ENCODE measurements at regions not wholly inside any gene's neighbourhood (a gene's known extent, or its start where the extent isn't known, plus 50 kb on each side); places are given as distances from the start of the nearest gene placed in this dataset.

DNA sequence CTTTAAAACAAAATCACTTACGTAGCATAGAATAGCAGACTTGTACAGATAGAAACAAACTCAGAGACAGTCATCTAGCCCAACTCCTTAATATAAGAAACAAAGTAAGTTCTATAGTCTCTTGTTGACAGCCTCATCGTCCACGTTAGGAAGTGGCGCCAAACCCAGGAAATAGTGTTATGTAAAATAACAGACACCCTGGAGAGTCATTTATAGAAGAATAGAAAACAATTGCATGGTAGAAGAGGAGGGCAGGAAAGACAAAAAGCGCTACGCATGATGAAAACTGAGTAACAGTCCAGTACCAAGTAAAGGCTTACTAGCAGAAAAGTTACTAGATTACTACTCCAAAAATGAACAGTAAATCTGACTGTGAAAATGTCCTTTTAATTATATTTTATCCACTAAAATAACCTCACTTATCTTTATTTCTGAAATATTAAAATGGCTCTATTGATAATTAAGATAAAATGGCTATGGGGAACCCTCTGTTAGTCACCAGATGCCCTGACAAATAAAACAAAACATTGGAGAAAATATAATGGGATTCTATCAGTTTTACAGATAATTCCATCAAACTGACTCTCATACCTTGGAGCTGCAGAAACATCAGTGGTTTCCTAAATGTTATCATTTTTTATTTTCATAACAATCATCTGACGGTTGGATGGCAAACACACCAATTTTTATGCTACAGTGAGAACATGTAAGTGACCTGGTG is 434.0 kb upstream of the C9orf72 start:
- DNase-seq (ENCODE audit: low read depth in 2 of 2): no peak

DNA sequence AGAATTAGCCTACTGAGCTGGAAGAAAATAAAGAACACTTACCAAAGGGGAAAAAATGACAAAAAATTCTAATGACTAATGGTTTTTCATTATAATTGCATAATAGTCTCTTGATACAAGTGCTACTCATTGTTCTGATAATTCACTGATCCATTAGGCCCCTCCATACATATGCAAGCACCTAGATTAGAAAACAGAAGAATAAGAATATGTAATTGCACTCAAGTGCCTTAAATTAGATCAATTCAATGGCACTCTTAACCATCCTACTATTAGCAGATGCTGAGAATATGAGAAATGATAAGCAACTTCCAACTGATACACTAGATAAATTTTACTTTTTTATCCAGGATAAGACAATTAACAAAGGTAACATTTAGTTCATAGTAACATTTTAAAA is 440.9 kb upstream of the C9orf72 start:
- no peak for DNase-seq (ENCODE audit: low read depth in 2 of 2)

DNA sequence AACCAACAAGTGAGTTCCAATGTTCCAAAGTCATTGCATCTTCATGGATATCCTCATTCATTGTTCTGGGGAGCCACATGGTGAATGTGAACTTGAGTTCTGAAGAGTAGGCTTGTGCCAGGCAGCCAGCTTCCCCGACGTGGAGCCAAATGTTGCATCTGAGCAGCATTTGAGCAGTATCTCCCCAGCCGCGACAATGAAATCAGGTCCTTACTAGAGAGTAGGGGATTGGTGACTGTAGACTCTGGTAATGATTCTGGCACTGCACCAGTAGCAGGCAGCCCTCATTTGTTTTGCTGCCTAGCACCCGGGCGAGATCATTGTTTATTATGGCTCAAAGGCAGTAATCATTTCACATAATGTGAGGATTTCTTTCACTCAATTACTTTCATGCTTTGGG is 451.4 kb upstream of the C9orf72 start:
- no peak for DNase-seq (ENCODE audit: low read depth in 2 of 2)

DNA sequence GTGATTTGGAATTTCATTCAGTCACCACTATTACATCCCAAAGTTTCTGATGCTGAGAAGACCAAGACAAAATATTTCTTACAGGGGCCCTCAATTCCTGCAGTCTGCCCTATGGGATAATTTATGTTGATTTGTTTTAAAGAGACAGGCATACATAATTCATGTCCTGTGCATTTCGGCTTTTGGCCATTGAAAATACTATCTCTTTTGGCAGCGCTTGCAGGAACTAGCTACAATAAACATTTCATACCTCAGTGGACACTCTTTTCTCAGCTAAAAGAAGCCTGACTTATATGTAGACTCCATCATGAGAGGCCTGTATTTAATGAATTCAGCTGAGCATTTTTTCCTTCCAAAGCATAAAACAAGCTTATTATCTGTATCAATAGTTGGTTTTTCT is 451.9 kb upstream of the C9orf72 start:
- DNase-seq (ENCODE audit: low read depth in 2 of 2): no peak

DNA sequence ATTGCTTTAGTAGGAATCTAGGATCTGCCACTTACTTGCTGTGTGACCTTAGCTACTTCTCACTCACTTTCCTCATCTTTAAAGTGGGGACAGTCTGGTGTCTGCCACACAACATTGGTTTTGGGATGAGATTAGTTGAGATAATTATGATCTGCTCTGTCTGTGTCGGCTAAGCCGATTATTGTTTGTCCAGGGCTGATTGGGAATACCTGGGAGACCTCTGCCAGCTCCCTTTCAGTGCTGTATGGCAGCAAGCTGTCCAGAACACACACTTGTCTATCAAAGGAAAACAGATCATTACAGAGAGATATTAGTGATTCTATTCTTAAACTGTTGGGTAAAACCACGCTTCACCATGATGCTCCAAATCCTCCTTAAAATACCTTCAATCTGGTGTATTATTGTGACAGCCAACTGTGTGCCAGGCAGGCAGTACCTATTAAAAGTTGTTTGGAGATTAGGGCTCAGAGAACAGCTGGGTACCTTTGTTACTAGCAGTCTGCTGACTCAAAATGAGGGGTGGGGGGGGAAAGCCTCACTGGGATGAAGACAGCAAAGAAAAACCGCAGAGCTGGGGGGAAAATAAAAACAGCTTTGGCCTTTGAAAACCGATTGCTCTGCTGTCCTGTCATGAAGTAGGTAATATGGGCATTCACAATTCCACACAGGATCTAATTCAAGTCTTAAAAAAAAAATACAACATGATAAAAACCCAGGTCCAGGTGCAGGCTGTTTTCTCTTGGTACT is 458.4 kb upstream of the C9orf72 start:
- no peak for DNase-seq (ENCODE audit: low read depth in 2 of 2)

DNA sequence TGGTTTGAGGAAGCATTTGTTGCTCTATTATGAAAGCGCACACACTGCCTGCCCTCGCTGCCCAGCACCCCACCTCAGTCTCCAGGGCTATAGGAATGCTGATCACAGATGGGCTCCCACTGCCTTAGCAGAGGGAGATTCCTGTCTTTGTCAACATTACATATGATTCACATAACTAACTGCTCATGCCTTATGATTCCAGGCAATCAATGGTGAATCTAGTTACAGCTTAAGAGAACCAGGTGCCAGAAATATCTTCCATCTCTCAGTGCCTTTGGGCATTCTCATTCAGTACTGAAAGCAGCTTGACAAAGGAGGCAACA is 458.9 kb upstream of the C9orf72 start:
- DNase-seq (ENCODE audit: low read depth in 2 of 2): no peak

DNA sequence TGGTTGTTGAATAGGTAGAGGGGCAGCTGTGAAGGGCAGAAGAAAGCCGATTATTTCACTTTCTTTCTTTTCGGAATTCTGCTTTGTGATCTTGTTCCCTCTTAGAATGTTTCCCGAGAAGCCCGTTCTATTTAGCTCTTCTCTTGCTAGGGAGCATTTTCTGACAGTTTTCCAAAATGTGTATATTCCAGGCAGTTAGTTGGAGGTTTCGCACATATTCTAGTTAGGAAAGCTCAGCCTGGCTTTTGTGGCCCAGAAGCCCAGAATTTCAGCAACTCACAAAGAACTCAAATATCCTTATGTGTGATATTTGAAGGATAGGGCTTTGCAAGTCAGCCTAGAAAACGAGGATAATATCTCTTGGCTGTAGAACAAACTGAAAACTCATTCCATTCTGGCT is 461.0 kb upstream of the C9orf72 start:
- no peak for DNase-seq (ENCODE audit: low read depth in 2 of 2)

DNA sequence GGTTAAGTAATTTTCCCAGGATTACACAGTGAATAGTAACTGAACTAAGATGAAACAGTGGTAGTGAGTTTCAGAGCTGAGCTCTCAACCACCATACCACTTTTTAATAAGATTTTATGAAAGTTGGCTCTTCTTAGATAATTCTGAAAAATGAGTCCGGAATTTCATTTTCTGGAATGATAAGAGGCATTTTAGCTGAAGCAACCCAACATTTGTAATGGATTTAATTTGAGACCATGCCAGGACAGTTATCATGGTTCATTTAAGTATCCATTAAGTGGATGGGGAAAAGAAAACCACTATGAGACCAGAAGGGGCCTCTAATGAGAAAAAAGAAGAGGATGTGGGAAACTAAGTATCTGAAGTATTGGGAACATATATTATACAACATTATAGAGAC is 464.7 kb upstream of the C9orf72 start:
- no peak for DNase-seq (ENCODE audit: low read depth in 2 of 2)

DNA sequence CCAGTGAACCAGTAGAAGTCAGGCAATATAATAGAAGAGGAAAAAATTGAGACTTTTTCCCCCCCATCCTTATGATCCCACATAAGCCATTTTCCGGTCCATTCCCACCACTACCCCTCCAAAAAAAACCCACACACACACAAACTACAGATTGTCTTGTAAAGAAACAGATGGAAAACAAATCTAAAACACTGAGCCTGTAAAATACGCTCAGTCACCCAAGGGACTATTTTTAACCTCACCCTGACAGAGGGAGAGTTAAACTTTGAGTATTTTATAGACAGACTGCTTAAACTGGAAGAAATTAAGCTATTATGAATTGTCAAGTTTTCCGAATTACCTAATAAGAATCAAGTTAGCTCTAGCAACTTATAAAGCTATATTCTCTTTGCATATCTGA is 471.8 kb upstream of the C9orf72 start:
- DNase-seq (ENCODE audit: low read depth in 2 of 2): no peak

DNA sequence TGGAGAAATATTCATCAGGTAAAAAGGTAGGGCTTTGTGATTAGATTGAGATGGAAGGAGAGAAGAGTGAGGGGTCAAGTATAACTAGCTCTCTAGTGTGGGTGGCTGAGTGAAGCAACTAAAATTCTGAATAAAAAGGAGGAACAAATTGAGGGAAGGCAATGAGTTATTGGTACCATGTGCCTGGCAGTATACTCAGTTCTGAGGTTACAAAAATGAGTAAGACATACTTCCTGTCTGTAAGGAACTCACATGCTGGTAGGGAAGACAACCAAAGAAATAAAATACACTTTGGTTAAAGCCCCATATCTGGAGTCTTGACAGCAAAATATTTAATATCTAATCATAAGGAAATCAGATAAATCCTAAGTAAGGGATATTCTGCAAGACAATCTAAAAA is 476.8 kb upstream of the C9orf72 start:
- no peak for DNase-seq (ENCODE audit: low read depth in 2 of 2)

DNA sequence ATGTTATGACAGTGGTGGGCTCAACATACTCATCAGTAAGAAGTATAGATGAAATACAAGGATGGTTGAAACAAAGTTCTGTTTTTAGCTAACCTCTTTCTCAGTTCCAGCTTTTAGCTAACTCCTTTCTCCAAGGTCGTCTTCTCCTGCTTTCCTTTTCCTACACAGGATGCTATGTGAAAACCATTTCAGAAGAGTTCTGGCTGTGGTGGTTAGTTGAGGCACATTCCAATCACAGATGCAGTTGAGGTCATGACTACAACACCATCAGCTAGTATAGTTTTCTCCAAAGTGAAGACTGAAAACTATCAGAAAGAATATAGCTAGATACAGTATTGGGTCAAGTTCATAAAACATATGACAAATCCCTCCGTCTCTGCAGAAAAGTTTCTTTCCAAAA is 477.7 kb upstream of the C9orf72 start:
- DNase-seq (ENCODE audit: low read depth in 2 of 2): no peak

DNA sequence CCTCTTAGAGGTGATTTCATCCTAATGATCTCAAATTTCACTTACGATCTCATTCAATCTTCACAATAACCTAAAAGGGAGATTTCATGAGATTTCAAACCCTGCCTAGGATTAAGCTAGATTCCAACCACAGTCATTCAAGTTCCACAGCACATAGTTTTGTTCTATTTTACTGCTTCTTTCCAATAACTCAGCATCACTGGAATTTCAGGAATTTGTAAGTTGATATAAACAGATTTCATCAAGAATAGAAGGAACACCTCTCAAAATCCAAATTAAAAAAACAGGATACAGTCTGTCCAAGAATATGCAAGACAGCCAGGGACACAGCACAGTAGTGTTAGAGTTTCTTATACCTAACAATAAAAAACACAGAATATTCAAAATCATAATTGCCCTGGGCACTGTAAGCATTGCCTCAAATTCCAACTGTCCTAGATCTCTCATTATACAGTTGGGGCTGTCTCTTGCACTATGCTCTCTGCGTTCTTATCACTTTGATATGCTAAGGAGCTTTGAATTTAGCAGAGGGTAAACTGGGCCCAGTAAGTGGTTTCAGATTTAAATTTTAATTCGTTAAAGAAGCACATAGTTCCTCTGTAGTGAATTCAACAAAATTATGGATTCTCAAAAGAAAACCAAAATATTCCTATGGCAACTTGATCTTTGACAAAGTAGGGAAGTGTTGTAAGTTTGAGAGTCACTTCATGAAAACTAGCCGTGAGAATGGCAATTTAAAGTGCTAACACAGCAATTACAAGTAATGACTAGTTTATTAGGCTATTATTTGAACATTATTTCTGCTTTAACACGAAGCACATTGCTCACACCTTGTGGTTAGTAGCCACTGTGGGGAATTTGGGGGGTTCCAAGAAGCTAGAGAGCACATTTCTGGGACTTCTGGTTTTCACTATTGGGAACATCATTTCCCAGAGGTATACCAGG is 478.6 kb upstream of the C9orf72 start:
- no peak for DNase-seq (ENCODE audit: low read depth in 2 of 2)

DNA sequence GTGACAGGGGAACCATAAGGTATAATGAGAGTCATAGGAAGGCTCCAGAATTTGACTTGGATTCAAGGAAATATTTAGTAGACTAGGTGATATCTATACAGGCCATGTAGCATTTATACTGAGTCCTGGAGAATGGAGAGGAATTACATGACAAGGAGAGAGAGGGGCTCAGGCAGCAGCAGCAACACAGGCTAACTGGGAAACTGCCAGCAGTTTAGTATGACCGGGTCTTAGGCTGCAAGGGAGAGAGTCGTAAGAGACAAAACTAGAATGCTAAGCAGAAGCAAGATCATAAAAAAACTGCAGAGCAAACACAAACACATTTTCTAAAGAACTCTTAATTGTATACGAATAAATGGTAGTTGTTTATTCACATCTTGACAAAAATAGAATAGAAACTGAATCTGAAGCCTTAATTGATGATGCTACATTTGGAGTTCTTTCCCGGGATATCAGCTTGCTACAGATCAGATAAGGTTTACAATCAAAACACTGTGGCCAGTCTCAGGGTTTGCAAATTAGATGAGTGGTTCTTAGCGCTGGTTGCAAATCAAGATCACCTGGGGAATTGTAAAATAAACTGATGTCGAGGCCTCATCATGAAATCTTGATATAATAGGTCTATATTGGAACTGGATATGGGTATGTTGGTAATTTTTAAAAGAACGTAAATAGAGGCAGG is 480.0 kb upstream of the C9orf72 start:
- DNase-seq (ENCODE audit: low read depth in 2 of 2): no peak

DNA sequence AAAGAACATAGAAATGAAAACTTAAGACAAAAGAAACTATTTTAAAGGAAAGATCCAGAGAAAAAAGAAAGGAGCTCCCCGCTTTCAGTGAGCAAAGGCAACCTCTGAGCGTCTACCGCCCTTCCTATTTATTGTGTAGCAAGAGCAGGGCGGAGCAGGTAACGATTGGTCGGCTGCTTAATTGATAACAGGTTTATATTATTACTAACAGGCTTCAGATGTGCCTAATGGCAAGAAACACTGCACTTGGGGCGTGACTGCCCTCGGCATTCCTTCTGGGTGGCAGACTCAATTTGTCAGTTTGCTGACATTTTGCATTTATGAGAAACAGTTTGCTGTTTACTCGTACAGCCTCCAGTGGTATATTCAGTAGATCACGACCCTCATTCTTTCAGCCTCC is 482.7 kb upstream of the C9orf72 start:
- no peak for DNase-seq (ENCODE audit: low read depth in 2 of 2)

DNA sequence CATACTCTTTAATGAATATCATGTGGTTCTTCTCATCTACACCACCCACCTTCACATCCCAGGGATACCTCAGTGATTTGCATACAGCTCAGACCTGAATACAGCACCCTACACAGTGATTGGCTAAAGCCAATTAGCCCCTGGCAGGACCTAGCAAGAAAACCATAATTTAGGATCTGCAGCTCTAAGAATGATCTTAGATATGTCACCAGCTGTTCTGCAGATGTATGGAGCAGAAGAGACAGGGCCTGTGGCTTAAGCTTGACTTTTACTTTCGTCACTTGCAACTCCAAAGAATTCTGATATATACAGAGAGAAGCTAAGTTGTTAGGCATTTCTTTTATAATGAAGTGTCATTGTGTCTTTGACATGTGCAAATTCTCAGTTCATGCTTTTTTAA is 483.2 kb upstream of the C9orf72 start:
- no peak for DNase-seq (ENCODE audit: low read depth in 2 of 2)

DNA sequence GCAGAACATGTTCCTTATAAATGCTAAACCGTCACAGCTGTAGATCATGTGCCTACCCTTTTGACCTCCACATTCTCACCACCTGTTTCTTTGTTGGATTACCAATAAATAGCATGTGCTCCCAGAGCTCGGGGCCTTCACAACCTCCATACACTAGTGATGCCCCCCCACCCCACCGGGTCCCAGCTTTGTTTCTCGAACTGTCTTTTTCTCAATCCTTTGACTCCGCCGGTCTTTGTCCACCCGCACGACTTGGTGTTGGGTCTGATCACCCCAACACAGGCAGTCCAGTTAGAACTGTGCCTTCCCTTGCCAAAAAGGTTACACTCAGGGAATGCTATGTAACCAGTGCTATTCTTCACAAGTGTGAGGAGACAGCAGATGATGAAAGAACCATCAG is 485.9 kb upstream of the C9orf72 start:
- DNase-seq (ENCODE audit: low read depth in 2 of 2): no peak

DNA sequence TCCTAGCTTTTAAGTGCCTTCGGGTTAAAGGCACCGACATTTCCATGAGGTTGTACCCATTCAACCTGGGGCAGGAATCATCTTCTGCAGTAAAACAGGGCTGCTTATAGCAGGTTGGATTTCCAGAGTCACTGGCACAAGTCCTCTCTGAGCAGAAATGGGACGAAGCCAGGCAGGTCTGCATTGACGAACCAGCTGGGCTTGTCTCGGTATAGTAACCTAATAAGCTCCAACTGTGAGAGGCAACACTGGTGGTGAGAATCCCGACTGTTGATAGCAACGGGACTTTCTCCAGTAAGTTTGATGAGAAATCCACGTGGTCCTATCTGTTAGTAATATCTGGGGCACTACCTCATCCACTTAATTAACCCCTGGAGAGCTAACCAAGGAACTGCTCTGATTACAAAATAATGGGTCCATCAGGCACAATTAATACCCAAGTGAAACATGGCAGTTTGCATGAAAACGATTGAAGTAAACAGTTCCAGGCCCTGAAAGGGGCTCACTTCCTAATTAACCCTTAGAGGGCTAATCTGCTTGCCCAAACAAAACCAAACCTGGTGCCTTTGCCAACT is 491.0 kb upstream of the C9orf72 start:
- no peak for DNase-seq (ENCODE audit: low read depth in 2 of 2)

DNA sequence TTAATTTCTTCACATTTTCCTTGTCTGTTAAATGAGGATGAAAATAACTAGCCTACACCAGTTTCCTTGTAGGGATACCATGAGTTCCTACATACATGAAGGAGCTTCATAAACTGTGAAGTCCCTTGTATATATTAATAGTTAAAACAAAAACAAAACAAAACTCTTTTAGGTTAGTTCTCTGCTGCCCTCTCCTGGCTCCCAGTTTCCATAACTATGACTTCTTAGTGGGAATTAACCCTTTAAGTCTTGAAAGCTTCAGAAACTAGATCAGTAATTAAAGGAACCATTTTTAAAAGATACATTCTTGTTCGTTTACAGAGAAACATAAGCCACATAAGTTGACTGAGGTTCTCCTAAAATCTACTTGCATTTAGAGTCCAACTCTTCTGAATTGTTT is 500.0 kb upstream of the C9orf72 start:
- DNase-seq (ENCODE audit: low read depth in 2 of 2): no peak

DNA sequence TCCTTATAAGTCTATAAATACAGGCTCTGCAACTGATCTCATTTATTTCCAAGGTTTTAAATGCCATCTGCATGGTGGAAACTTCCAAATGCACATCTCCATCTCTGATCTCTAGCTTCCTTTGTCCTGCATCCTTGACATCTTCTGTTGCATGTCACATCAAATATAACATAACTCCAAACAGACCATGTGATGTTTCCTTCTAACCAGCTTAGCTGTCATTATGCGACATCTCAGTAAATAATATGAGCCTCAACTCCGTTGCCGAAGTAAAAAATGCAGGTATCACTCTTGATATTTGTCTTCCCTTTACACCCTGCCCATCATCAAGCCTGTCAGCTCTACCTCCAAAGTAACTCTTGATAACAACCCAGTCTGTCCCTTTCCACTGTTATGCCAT is 506.4 kb upstream of the C9orf72 start:
- DNase-seq (ENCODE audit: low read depth in 2 of 2): no peak

DNA sequence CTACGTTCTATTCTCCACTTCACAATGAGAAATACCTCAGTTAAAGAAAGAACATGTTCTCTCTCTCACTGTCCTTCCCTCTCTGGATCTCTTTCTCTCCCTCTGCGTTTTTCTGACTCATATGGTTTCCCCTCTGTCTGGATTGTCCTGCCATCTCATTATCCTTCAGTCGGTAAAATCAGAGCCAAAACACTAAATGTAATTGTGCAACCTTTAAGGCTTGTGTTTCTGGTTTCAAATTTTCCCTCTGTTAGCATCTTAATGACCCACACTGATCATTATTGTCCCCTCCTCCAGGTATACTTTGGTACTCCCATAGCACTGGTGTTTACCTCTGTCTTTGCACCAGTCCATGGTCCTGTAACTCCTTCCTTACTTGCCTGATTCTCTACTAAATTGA is 509.4 kb upstream of the C9orf72 start:
- no peak for DNase-seq (ENCODE audit: low read depth in 2 of 2)

DNA sequence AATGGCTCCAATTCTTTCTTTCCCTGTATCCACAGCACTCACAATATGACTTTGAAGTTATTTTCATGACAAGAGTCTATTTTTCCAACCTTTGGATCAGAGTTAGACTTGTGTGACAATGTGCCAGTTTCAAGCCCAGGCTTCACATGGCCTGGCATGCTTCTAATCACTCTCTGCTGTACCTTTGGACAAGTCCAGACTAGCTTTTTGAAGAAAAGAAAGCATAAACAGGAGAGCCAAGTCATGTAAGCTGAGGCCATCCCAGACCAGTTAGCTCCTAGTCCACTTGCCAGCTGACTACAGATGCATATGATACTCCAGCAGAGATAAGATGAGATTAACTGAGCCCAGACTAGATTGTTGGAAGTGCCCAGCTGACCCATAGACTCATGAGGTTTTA is 513.6 kb upstream of the C9orf72 start:
- no peak for DNase-seq (ENCODE audit: low read depth in 2 of 2)
